ENCODE measurements at regions not wholly inside any gene's neighbourhood (a gene's known extent, or its start where the extent isn't known, plus 50 kb on each side); places are given as distances from the start of the nearest gene placed in this dataset.

- H3K4me3 ChIP-seq (ENCODE audit: low read depth in 1 of 3, low read length in 3 of 3): no peak overlapping the region
- DNase-seq (ENCODE audit: low spot score): no peak
- peaks cover 0 to 4% (median 0%) of the 10 kb centered on the region in 4 donors for H3K27me3 ChIP-seq (ENCODE audit: control insufficient read depth in 4 of 4, insufficient read depth in 4 of 4, low read length in 3 of 4)
- no peaks in the 10 kb centered on the region for H3K36me3 ChIP-seq (ENCODE audit: control insufficient read depth in 4 of 4, insufficient read depth in 3 of 4, low read depth in 1 of 4, low read length in 3 of 4)
- H3K9me3 ChIP-seq (ENCODE audit: control insufficient read depth in 4 of 4, low read length in 3 of 4): peaks cover 0 to 13% (median 3%) of the 10 kb centered on the region in 4 donors
- TF ChIP-seq GABPA (IDR thresholded peaks at IDR 0.05 in 1 of 2, conservative IDR thresholded peaks at IDR 0.05 in 1 of 2): no peak
- no peak for TF ChIP-seq HNF4A (conservative IDR thresholded peaks at IDR 0.05)
- TF ChIP-seq MAX (IDR thresholded peaks at IDR 0.05): no peak
- no peak for TF ChIP-seq RXRA (IDR thresholded peaks at IDR 0.05)
- no peak for TF ChIP-seq ZBTB33 (IDR thresholded peaks at IDR 0.05)
- TF ChIP-seq JUND (IDR thresholded peaks at IDR 0.05): no peak
- TF ChIP-seq EGR1 (IDR thresholded peaks at IDR 0.05; ENCODE audit: low read depth in 2 of 2): no peak
- TF ChIP-seq RAD21 (IDR thresholded peaks at IDR 0.05): no peak
- TF ChIP-seq NR2F2 (IDR thresholded peaks at IDR 0.05): no peak
- no peaks in the 10 kb centered on the region for H3K4me1 ChIP-seq (ENCODE audit: control insufficient read depth in 4 of 4, insufficient read depth in 4 of 4, low read length in 3 of 4)
- no peak overlapping the region for H3K9ac ChIP-seq (ENCODE audit: low read depth in 1 of 2, low read length in 2 of 2)
- no peak overlapping the region for H3K27ac ChIP-seq (ENCODE audit: low read depth in 1 of 2, low read length in 2 of 2)
Measured at GRCh38 chrX:37918168-37918567, 70.8 kb upstream of the DYNLT3 start.

- no peaks in the 10 kb centered on the region for H3K4me1 ChIP-seq (ENCODE audit: control insufficient read depth in 4 of 4, insufficient read depth in 4 of 4, low read length in 3 of 4)
- 98% methylated on average over 2 of the region's 2 CpGs for WGBS
- no peak overlapping the region for H3K27ac ChIP-seq (ENCODE audit: low read depth in 1 of 2, low read length in 2 of 2)
- H3K9me3 ChIP-seq (ENCODE audit: control insufficient read depth in 4 of 4, low read length in 3 of 4): peaks cover 0 to 13% (median 3%) of the 10 kb centered on the region in 4 donors
- no peak overlapping the region for H3K4me3 ChIP-seq (ENCODE audit: low read depth in 1 of 3, low read length in 3 of 3)
- DNase-seq (ENCODE audit: low spot score): no peak
- H3K36me3 ChIP-seq (ENCODE audit: control insufficient read depth in 4 of 4, insufficient read depth in 3 of 4, low read depth in 1 of 4, low read length in 3 of 4): no peaks in the 10 kb centered on the region
- H3K27me3 ChIP-seq (ENCODE audit: control insufficient read depth in 4 of 4, insufficient read depth in 4 of 4, low read length in 3 of 4): peaks cover 0 to 4% (median 0%) of the 10 kb centered on the region in 4 donors
- no peak overlapping the region for H3K9ac ChIP-seq (ENCODE audit: low read depth in 1 of 2, low read length in 2 of 2)
- TF ChIP-seq SP1 (IDR thresholded peaks at IDR 0.05) (no peak), EGR1 (IDR thresholded peaks at IDR 0.05; ENCODE audit: low read depth in 2 of 2) (no peak), RAD21 (IDR thresholded peaks at IDR 0.05) (no peak), HNF4A (conservative IDR thresholded peaks at IDR 0.05) (no peak), JUND (IDR thresholded peaks at IDR 0.05) (no peak), TAF1 (conservative IDR thresholded peaks at IDR 0.05) (no peak), RXRA (IDR thresholded peaks at IDR 0.05) (no peak), GABPA (IDR thresholded peaks at IDR 0.05 in 1 of 2, conservative IDR thresholded peaks at IDR 0.05 in 1 of 2) (no peak), NR2F2 (IDR thresholded peaks at IDR 0.05) (no peak), CTCF (IDR thresholded peaks at IDR 0.05; ENCODE audit: low read depth, low read length, missing input control) (no peak), ZBTB33 (IDR thresholded peaks at IDR 0.05) (no peak), FOXA1 (IDR thresholded peaks at IDR 0.05) (no peak)
Measured at GRCh38 chrX:37918703-37919102, 71.3 kb upstream of the DYNLT3 start.
